Nucleus accumbens (tissue), 56 donors: ENCODE measurements at regions not wholly inside any gene's neighbourhood (a gene's known extent, or its start where the extent isn't known, plus 50 kb on each side); places are given as distances from the start of the nearest gene placed in this dataset.
A peak's percentile ranks its signal among the peaks of the same experiment; 100 is the strongest.

Source experiments
- DNase-seq, 56 donors: peaks; one replicate each; lab custom pipeline; 2025; lab: John Stamatoyannopoulos, UW

- DNase-seq: no peak
Measured at GRCh38 chr1:177849130-177849529, 120.7 kb downstream of the SEC16B start.

GRCh38 chr1:177848577-177848976 is 121.3 kb downstream of the SEC16B start:
- no peak for DNase-seq

GRCh38 chr1:177847843-177848242 is 122.0 kb downstream of the SEC16B start:
- DNase-seq: no peak

- no peak for DNase-seq
Measured at GRCh38 chr1:177838907-177839485, 130.9 kb downstream of the SEC16B start.

GRCh38 chr1:177833631-177834030 is 136.2 kb downstream of the SEC16B start:
- DNase-seq: peak in 1 of 56 donors; percentile 7

GRCh38 chr1:177830531-177831135 is 139.2 kb downstream of the SEC16B start:
- DNase-seq: peak in 1 of 56 donors; percentile 17

- DNase-seq: no peak
Measured at GRCh38 chr1:177825276-177825901, 144.5 kb downstream of the SEC16B start.

- DNase-seq: peak in 1 of 56 donors; percentile 10
Measured at GRCh38 chr1:177824508-177824982, 145.3 kb downstream of the SEC16B start.

- DNase-seq: no peak
Measured at GRCh38 chr1:177820213-177820612, 149.6 kb downstream of the SEC16B start.

GRCh38 chr1:177817937-177818875 is 151.7 kb downstream of the SEC16B start:
- no peak for DNase-seq

GRCh38 chr1:177812650-177813049 is 157.2 kb downstream of the SEC16B start:
- DNase-seq: no peak

- no peak for DNase-seq
Measured at GRCh38 chr1:177812144-177812543, 157.7 kb downstream of the SEC16B start.

- DNase-seq: no peak
Measured at GRCh38 chr1:177811429-177811828, 158.4 kb downstream of the SEC16B start.

GRCh38 chr1:177809819-177810218 is 160.0 kb downstream of the SEC16B start:
- DNase-seq: peak in 1 of 56 donors; percentile 26

GRCh38 chr1:177802304-177802703 is 167.6 kb downstream of the SEC16B start:
- no peak for DNase-seq

GRCh38 chr1:177801790-177802189 is 168.1 kb downstream of the SEC16B start:
- no peak for DNase-seq

GRCh38 chr1:177800400-177801088 is 169.3 kb downstream of the SEC16B start:
- no peak for DNase-seq

- no peak for DNase-seq
Measured at GRCh38 chr1:177799746-177800145, 170.1 kb downstream of the SEC16B start.

GRCh38 chr1:177798614-177799013 is 171.2 kb downstream of the SEC16B start:
- no peak for DNase-seq

- no peak for DNase-seq
Measured at GRCh38 chr1:177796561-177796960, 173.3 kb downstream of the SEC16B start.
